VCaP (cell line): ENCODE measurements at regions not wholly inside any gene's neighbourhood (a gene's known extent, or its start where the extent isn't known, plus 50 kb on each side); places are given as distances from the start of the nearest gene placed in this dataset.

Experiments used
- H3K27ac ChIP-seq: fragments of 450-650 bp; 2 replicates; pipeline ENCODE4 v1.5.1; 2017
- TF ChIP-seq, protein P1 (sequence below): fragments of 450-650 bp; conservative IDR thresholded peaks from 2 replicates; pipeline ENCODE4 v1.5.1; 2017; ENCODE audit warnings: mild to moderate bottlenecking, moderate library complexity

DNA sequence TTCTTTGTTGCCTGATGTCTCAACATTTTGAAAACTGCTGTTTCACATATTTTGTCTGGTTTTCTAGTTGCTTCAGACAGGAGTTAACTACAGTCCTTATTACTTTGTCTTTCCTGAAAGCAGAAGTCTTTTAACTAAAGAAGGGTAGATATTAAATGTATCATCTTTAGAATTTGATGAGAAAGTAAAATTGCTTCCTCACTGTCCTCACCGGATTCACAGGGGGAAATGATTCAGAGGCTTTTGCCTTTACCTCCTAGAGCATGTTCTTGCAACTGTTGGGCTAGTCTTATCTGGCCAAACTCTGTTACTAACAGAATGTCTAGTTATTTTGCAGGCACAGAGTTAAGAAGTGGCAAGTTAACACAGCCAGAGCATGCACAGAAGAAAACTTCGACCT is 107.2 kb upstream of the VAV3 start:
- TF ChIP-seq, protein P1, sequence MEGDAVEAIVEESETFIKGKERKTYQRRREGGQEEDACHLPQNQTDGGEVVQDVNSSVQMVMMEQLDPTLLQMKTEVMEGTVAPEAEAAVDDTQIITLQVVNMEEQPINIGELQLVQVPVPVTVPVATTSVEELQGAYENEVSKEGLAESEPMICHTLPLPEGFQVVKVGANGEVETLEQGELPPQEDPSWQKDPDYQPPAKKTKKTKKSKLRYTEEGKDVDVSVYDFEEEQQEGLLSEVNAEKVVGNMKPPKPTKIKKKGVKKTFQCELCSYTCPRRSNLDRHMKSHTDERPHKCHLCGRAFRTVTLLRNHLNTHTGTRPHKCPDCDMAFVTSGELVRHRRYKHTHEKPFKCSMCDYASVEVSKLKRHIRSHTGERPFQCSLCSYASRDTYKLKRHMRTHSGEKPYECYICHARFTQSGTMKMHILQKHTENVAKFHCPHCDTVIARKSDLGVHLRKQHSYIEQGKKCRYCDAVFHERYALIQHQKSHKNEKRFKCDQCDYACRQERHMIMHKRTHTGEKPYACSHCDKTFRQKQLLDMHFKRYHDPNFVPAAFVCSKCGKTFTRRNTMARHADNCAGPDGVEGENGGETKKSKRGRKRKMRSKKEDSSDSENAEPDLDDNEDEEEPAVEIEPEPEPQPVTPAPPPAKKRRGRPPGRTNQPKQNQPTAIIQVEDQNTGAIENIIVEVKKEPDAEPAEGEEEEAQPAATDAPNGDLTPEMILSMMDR = no peak
- no peak overlapping the region for H3K27ac ChIP-seq

DNA sequence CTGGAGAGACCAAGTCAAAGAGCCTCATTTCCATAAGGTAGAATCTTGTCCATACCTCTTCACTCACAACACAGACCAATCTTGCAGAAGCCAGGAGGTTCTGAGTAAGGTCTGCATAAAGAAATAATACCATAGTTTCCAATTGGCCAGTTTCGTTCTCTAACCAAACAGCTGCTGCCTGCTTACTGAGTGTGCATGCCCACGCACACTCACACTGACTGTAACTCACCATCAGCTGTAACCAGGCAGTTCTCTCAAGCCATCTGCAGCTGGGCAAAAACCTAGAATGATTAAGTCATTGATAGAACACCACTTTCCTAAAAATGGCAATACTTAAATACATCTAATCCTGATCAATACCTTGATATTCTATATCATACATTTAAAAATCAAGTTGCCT is 106.6 kb upstream of the VAV3 start:
- no peak overlapping the region for H3K27ac ChIP-seq
- TF ChIP-seq, protein P1 = no peak

DNA sequence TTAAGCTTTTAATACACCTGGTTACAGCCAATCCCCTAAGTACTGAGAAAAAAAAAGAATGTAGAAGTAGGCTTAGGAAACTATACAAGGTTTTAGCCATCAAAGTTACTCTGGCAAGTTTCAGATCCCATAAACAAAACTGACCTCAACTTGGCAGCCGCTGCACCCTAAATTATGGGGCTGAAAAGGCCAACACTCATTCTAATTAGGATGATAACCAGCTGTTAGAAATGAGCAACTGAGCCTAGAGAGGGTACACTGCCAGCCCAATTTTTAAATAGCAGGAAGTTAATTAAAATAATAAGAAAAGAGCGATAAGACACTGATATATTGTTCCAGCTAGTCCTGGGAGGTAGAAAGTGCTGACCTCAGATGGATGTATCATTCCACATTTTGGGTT is 105.7 kb upstream of the VAV3 start:
- TF ChIP-seq, protein P1 = no peak
- no peak overlapping the region for H3K27ac ChIP-seq

DNA sequence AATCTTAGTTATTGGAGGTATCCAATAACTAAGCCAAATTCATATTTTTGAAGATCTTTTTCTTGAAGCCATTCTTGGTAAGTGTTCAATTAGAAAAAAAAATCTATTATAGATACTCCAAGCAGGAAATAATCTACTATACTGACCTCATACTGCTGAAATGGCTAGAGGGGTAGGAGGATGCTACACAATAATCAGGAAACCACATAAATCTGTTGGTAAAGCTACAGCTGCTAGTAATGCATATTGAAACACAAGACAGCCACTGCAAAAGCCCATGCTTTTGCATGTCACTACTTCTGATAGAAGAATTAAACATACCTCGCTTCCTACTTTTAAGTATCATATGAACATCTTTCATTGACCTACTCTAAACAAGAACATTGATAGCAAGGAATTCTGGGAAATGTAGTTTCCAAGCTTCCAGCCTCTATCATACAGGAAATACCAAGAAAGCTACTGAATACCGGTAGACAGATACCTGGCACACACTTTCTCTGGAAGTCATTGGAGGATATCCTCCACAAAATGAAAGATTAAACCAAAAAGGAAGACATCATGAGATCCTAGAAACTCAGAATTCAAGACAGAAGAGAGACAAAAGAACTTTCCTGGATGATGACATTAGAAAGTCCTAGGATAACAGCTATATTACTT is 103.0 kb upstream of the VAV3 start:
- TF ChIP-seq, protein P1 = no peak

DNA sequence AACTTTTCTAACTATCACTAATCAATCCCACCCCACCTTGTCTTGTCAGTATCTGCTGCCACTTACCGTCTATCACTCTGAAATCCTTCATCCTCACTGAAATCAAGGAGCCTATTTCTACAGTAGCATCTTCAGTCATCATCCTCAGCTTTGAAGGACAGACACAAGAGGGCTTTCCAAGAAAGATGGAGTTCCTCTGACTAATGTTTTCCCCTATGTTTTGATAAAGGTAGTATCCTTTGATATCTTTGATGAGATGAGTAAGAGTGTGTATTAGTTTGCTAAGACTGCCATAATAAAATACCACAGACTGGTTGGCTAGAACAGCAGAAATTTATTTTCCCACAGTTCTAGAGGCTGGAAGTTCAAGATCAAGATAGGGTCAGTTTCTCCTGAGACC is 101.8 kb upstream of the VAV3 start:
- TF ChIP-seq, protein P1 = no peak
- no peak overlapping the region for H3K27ac ChIP-seq

More for the DNA sequence above, 103.0 kb upstream of the VAV3 start:
- no peak overlapping the region for H3K27ac ChIP-seq

DNA sequence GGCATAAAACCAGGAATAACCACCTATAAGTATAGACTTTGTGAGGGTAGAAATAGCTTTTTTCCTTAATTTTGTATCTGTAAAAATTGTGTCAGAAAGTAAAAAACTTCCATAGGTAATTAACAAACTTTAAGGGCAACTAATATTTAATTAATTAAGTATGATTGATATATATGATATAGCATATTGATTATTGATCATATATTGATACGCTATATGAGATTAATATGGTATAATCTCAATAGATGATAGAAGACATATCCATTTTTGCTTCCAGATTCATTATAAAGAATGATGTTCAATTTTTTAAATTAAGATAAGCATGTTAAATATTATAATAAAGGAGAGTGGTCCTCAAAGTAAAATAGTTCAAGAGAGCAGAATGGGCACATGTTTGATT is 99.3 kb upstream of the VAV3 start:
- H3K27ac ChIP-seq = no peak overlapping the region
- TF ChIP-seq, protein P1 = no peak

DNA sequence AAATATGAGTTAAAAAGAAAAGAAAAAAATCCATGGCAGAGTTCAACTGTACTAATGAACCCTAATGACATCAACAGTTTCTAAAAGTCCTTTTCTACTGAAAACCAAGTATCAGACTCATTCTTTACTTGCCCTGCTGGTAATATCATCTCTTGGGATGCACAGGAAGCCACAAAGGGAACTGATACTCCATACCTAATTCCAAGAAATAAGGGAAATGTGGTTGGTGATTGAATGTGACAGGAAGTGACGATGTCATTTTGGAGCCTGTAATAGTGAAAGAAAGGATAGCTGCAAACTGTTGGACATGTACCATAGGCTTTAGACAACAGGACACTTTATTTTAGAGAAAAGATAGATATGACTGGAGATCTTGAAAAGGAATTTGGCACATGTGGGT is 98.7 kb upstream of the VAV3 start:
- H3K27ac ChIP-seq = no peak overlapping the region
- TF ChIP-seq, protein P1 = no peak
